Smooth muscle cell (in vitro differentiated cells): ENCODE measurements at regions not wholly inside any gene's neighbourhood (a gene's known extent, or its start where the extent isn't known, plus 50 kb on each side); places are given as distances from the start of the nearest gene placed in this dataset.

Experiments used
- DNase-seq: peaks from one replicate; lab custom pipeline; 2025; ENCODE audit not compliant: unreplicated experiment; lab: John Stamatoyannopoulos, UW
- H2AFZ ChIP-seq: fragments of 200-600 bp; sonication (generic); 2 replicates; pipeline ENCODE4 v1.6.0; 2016; ENCODE audit warnings: antibody characterized with exemption, low read depth, mild to moderate bottlenecking
- H3F3A ChIP-seq: fragments of 200-600 bp; sonication (generic); 2 replicates; pipeline ENCODE4 v1.6.0; 2017; ENCODE audit warnings: antibody characterized with exemption, low read depth
- H3K27ac ChIP-seq: fragments of 200-600 bp; sonication (generic); 2 replicates; pipeline ENCODE4 v1.5.1; 2016; ENCODE audit warnings: low read depth, mild to moderate bottlenecking
- H3K27me3 ChIP-seq: fragments of 200-600 bp; sonication (generic); 2 replicates; pipeline ENCODE4 v1.6.1; 2016; ENCODE audit warnings: low read depth, mild to moderate bottlenecking
- H3K36me3 ChIP-seq: fragments of 200-600 bp; sonication (generic); 2 replicates; pipeline ENCODE4 v1.5.1; 2016; ENCODE audit warnings: low read depth
- H3K4me1 ChIP-seq: fragments of 200-600 bp; sonication (generic); 2 replicates; pipeline ENCODE4 v1.5.1; 2016; ENCODE audit warnings: low read depth
- H3K4me2 ChIP-seq: fragments of 200-600 bp; sonication (generic); 2 replicates; pipeline ENCODE4 v1.6.0; 2016; ENCODE audit warnings: mild to moderate bottlenecking
- H3K4me3 ChIP-seq: fragments of 200-600 bp; sonication (generic); 2 replicates; pipeline ENCODE4 v1.5.1; 2016; ENCODE audit warnings: mild to moderate bottlenecking
- H3K79me2 ChIP-seq: fragments of 200-600 bp; sonication (generic); 2 replicates; pipeline ENCODE4 v1.6.0; 2016; ENCODE audit warnings: low read depth, mild to moderate bottlenecking
- H3K9ac ChIP-seq: fragments of 200-600 bp; sonication (generic); 2 replicates; pipeline ENCODE4 v1.6.0; 2016; ENCODE audit warnings: low read depth
- H3K9me3 ChIP-seq: fragments of 200-600 bp; sonication (generic); replicated peaks from 2 replicates; pipeline ENCODE4 v1.5.1; 2016; ENCODE audit warnings: low read depth
- H4K20me1 ChIP-seq: fragments of 200-600 bp; sonication (generic); 2 replicates; pipeline ENCODE4 v1.6.0; 2016; ENCODE audit warnings: low read depth
- WGBS: methylation state at CpG from one replicate; pipeline ENCODE4 v1.1.7; 2016; ENCODE audit warnings: low lambda C conversion rate; 5-methylcytosine and 5-hydroxymethylcytosine counted together
- TF ChIP-seq, protein P1 (sequence below): fragments of 200-600 bp; sonication (generic); IDR thresholded peaks from 2 replicates; pipeline ENCODE4 v1.5.1; 2017; ENCODE audit warnings: borderline replicate concordance, mild to moderate bottlenecking, antibody characterized with exemption; ENCODE audit not compliant: insufficient read depth, poor library complexity, severe bottlenecking

DNA sequence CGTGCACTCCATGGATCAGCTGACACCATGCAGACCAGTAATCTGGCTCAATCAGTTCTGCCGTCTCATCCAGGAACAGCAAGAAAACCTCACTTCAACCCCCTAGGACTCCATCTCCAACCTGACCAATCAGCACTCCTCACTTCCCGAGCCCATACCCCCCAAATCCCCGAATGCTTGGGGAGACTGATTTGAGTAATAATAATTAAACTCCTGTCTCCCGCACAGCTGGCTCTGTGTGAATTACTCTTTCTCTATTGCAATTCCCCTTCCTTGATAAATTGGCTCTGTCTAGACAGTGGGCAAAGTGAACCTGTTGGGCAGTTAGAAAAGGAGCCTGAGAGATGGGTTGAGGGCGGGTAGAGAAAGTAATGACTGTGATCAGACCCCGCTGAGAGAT, 320.0 kb downstream of the HAPSTR1 start:
- no peaks in the 10 kb centered on the region for H3F3A ChIP-seq
- no peak overlapping the region for H3K4me2 ChIP-seq
- H2AFZ ChIP-seq: no peak overlapping the region
- WGBS: 73% methylated on average over 7 of the region's 7 CpGs
- no peak overlapping the region for H3K27ac ChIP-seq
- H3K27me3 ChIP-seq: peaks cover 27% of the 10 kb centered on the region
- no peak overlapping the region for H3K4me3 ChIP-seq
- H3K9ac ChIP-seq: no peak overlapping the region
- H3K79me2 ChIP-seq: no peaks in the 10 kb centered on the region
- H3K9me3 ChIP-seq: no peaks in the 10 kb centered on the region
- no peak for DNase-seq
- H3K36me3 ChIP-seq: no peaks in the 10 kb centered on the region
- TF ChIP-seq, protein P1, sequence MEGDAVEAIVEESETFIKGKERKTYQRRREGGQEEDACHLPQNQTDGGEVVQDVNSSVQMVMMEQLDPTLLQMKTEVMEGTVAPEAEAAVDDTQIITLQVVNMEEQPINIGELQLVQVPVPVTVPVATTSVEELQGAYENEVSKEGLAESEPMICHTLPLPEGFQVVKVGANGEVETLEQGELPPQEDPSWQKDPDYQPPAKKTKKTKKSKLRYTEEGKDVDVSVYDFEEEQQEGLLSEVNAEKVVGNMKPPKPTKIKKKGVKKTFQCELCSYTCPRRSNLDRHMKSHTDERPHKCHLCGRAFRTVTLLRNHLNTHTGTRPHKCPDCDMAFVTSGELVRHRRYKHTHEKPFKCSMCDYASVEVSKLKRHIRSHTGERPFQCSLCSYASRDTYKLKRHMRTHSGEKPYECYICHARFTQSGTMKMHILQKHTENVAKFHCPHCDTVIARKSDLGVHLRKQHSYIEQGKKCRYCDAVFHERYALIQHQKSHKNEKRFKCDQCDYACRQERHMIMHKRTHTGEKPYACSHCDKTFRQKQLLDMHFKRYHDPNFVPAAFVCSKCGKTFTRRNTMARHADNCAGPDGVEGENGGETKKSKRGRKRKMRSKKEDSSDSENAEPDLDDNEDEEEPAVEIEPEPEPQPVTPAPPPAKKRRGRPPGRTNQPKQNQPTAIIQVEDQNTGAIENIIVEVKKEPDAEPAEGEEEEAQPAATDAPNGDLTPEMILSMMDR: no peak
- H3K4me1 ChIP-seq: no peaks in the 10 kb centered on the region
- no peaks in the 10 kb centered on the region for H4K20me1 ChIP-seq

DNA sequence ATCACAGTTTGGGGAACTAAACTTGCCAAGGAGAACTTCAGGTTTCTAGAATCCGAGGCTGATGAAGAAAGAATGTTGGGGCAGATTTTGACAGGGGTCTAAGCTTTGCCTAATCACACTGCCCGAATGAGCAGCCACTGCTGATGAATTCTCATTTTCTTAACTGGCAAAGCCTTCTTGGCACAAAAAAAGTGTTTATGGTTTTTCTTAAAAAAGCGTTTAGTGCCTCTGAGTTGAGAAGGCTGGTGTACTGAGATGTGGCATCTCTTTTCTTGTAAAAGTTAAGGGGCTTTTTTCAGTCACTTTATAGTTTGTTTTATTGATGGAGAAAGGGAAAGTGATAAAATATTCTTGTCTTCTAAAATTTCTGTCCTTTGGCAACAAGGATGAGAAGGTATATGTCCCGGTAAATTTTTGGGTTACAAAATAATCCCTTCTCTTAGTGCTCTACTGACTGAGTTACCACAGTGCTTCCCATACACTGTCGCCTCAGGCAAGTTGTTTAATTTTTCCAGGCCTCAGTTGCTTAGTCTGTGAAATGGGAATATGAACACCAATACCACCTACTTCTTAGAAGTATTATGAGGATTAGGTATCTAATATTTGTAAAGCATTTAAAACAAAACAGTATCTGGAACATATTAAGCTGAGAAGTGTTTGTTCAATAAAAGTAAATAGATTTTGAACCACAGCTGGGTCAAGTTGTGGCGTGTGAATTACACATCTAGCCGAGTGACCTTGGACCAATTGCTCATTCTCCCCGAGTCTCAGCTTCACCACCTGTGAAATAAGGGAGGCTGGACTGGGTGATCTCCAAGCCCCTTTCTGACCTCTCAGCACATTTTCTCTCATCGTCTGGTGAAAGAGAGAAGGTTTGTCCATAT, 320.8 kb downstream of the HAPSTR1 start:
- 86% methylated on average over 9 of the region's 9 CpGs for WGBS
- no peak overlapping the region for H3K27ac ChIP-seq
- H3K36me3 ChIP-seq: no peaks in the 10 kb centered on the region
- TF ChIP-seq, protein P1: no peak
- H3K4me2 ChIP-seq: no peak overlapping the region
- no peak overlapping the region for H3K9ac ChIP-seq
- no peak overlapping the region for H2AFZ ChIP-seq
- H4K20me1 ChIP-seq: no peaks in the 10 kb centered on the region
- no peaks in the 10 kb centered on the region for H3F3A ChIP-seq
- H3K27me3 ChIP-seq: peaks cover 27% of the 10 kb centered on the region
- no peak overlapping the region for H3K4me3 ChIP-seq
- no peak for DNase-seq
- no peaks in the 10 kb centered on the region for H3K4me1 ChIP-seq
- no peaks in the 10 kb centered on the region for H3K9me3 ChIP-seq
- H3K79me2 ChIP-seq: no peaks in the 10 kb centered on the region

DNA sequence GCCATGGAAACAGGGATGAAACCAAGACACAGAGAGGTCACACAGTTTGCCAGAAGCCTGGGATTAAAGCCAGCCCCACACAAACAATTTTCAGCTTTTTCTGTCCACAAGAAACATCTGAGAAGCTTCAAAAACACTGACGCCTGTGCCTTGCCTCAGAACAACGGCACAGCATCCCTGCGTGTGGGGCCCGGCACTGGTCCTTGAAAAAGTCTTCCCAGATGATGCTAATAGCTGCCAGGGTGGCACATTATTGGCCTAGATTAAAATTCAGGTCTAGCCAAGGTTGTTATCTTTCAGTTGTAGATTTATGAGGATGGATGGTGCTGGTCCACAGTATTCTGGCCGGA, 321.4 kb downstream of the HAPSTR1 start:
- Histone ChIP-seq H3K4me3 (no peak overlapping the region), H4K20me1 (no peaks in the 10 kb centered on the region), H3K36me3 (no peaks in the 10 kb centered on the region), H3K27me3 (peaks cover 27% of the 10 kb centered on the region), H3K27ac (no peak overlapping the region), H2AFZ (no peak overlapping the region), H3K9ac (no peak overlapping the region), H3K4me1 (no peaks in the 10 kb centered on the region), H3K9me3 (no peaks in the 10 kb centered on the region), H3K79me2 (no peaks in the 10 kb centered on the region), H3F3A (no peaks in the 10 kb centered on the region), H3K4me2 (no peak overlapping the region)
- TF ChIP-seq, protein P1: no peak
- no peak for DNase-seq
- WGBS: 73% methylated on average over 5 of the region's 5 CpGs

DNA sequence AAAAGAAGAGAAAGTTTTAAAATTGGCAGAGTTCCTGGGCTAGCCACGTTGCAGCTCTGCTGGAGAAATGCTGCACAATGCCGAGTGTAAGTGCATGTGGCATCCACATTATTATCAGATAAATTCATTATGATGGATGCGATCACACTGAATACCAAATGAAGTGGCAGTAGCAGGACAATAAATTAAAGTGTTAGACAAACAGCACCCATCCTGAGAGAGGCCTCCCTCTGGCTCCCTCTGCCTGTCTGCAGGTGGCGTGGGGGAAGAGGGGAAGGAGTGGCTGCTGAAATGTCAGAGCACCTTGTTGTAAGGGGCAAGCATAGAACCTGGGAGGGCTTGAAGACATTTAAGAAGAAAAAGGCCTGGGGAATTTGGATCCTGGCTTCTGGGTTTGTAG, 324.1 kb downstream of the HAPSTR1 start:
- no peak for DNase-seq
- H3K4me3 ChIP-seq: no peak overlapping the region
- H3K9ac ChIP-seq: no peak overlapping the region
- WGBS: 87% methylated on average over 4 of the region's 4 CpGs
- H4K20me1 ChIP-seq: no peaks in the 10 kb centered on the region
- no peak overlapping the region for H3K4me2 ChIP-seq
- no peaks in the 10 kb centered on the region for H3K9me3 ChIP-seq
- no peaks in the 10 kb centered on the region for H3K79me2 ChIP-seq
- H3F3A ChIP-seq: no peaks in the 10 kb centered on the region
- no peak overlapping the region for H3K27ac ChIP-seq
- H3K36me3 ChIP-seq: no peaks in the 10 kb centered on the region
- H3K27me3 ChIP-seq: peaks cover 27% of the 10 kb centered on the region
- H2AFZ ChIP-seq: no peak overlapping the region
- TF ChIP-seq, protein P1: no peak
- no peaks in the 10 kb centered on the region for H3K4me1 ChIP-seq
